GM13976 (cell line): ENCODE measurements at regions not wholly inside any gene's neighbourhood (a gene's known extent, or its start where the extent isn't known, plus 50 kb on each side); places are given as distances from the start of the nearest gene placed in this dataset.

Source experiments
- DNase-seq: peaks from one replicate; pipeline ENCODE4 v3.0.0; 2012; ENCODE audit warnings: low spot score
- CTCF ChIP-seq: IDR thresholded peaks from 2 replicates; pipeline ENCODE4 v1.5.1; 2012; ENCODE audit warnings: borderline replicate concordance, mild to moderate bottlenecking; ENCODE audit not compliant: insufficient read depth; ENCODE audit errors: extremely low read depth, missing control alignments, control extremely low read depth
- in situ Hi-C: fragments of 300-500 bp; cut with MboI; formaldehyde crosslinking; loops from one replicate; pipeline ENCODE4 v1.12.0; 2022; ENCODE audit warnings: low sequenced_read_pairs, mixed read lengths, inconsistent platforms; ENCODE audit not compliant: unreplicated experiment

GRCh38 chr11:112366777-112367176, 106.1 kb upstream of the PLET1 start:
- TF ChIP-seq CTCF, result no peak
- DNase-seq, result no peak
- in situ Hi-C loops, result no loop called here

GRCh38 chr11:112367461-112367860, 106.8 kb upstream of the PLET1 start:
- in situ Hi-C loops, result no loop called here
- TF ChIP-seq CTCF, result no peak
- no peak for DNase-seq

GRCh38 chr11:112367895-112368294, 107.2 kb upstream of the PLET1 start:
- in situ Hi-C loops, result no loop called here
- TF ChIP-seq CTCF, result no peak
- no peak for DNase-seq

- no peak for TF ChIP-seq CTCF
- DNase-seq, result no peak
- in situ Hi-C loops, result no loop called here
Measured at GRCh38 chr11:112368381-112368780, 107.7 kb upstream of the PLET1 start.

GRCh38 chr11:112369374-112369773, 108.7 kb upstream of the PLET1 start:
- in situ Hi-C loops, result no loop called here
- DNase-seq, result no peak
- no peak for TF ChIP-seq CTCF

- TF ChIP-seq CTCF, result no peak
- no peak for DNase-seq
- in situ Hi-C loops, result no loop called here
Measured at GRCh38 chr11:112369916-112370315, 109.3 kb upstream of the PLET1 start.
